ENCODE measurements at regions not wholly inside any gene's neighbourhood (a gene's known extent, or its start where the extent isn't known, plus 50 kb on each side); places are given as distances from the start of the nearest gene placed in this dataset.
A peak's percentile ranks its signal among the peaks of the same experiment; 100 is the strongest.

- no peak for DNase-seq
Measured at GRCh38 chrX:110432091-110432905, 73.7 kb downstream of the RTL9 start.

- DNase-seq, result no peak
Measured at GRCh38 chrX:110432906-110433215, 74.2 kb downstream of the RTL9 start.

DNA sequence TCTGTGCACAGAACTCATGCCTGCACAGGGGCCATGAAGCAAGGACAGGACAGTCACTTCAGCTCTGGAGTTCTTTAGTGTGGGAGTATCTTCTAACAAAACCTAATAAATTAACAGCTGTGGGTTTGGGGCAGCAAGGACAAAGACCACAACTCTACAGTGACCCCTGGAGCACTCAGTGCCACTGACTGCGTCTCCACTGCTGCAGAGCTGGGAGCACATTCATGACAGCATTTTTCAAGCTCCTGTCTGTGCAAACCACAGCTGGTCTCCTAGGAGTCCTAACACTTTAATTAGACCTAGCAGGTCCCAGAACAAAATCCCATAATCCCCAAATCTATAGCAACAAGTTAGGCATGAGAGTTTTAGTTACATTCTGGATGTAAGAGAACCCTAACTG, 76.5 kb downstream of the RTL9 start:
- no peak for DNase-seq

DNA sequence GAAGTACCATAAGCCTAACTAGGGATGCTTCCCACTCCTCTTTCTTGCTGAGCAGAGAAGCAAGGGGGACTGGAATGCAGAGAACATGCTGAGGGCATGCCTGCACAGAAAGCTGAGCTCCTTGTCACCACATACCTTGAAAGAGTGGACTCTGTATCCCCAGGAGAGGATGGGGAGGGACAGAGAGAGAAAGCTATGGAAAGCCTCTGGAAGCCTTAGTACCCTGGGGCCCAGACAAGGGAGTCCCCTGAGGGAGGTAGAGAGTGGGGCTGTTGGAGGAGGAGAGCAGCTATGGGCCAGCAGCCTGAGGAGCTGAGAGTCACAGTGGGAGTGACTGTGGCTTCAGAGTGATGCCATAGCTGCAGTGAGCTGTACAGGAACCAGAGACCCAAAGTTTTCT, 77.9 kb downstream of the RTL9 start:
- DNase-seq, result no peak

- DNase-seq, result no peak
Measured at GRCh38 chrX:110437686-110438085, 79.0 kb downstream of the RTL9 start.

- DNase-seq, result peak in 3 of 4 experiments; percentile 15 to 27 (median 16)
Measured at GRCh38 chrX:110440016-110440805, 81.6 kb downstream of the RTL9 start.

- DNase-seq, result peak; percentile 4 to 34 (median 32)
Measured at GRCh38 chrX:110442635-110443034, 84.0 kb downstream of the RTL9 start.

GRCh38 chrX:110444996-110445395, 86.3 kb downstream of the RTL9 start:
- DNase-seq, result no peak

DNA sequence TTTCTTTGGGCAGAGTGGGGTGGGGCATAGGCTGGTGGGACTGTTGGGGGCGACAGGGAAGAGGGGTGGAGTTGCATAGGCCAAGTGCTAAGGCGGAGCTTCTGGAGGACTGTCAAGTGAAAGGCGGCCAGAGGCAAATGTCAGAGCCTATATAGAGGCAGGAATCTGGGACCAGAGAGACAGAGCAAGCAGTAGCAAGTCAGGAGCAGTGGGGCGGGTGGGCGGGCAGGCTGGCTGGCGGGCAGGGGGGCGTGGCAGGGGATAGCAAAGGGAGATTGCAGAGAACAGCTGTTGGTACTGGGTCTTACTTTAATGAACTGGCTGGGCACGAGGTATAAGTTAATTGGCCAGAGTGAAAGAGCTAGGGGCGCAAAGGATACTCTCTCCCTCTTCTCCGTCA, 89.8 kb downstream of the RTL9 start:
- no peak for DNase-seq

- DNase-seq, result no peak
Measured at GRCh38 chrX:110449312-110449711, 90.7 kb downstream of the RTL9 start.

DNA sequence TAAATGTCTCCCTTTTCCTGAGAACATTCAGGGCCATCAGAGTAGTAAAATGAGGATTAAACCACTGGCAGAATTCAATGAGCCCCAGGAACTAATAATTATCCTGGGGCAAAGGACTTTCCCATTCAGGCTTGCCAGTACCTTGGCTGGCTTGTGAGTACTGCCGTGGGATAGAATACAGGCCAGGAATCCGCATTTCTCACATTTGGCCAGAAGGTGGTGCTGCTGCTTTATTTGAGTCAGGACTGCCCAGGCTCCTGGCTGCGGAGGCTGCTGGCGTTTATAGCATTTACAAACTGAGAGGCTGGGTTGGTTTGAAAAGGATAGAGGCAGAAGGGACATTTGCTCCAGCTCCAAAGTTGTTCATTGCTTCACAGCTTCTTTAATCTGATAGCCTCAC, 91.4 kb downstream of the RTL9 start:
- peak; percentile 58 to 74 (median 72) for DNase-seq

GRCh38 chrX:110454336-110454735, 95.7 kb downstream of the RTL9 start:
- DNase-seq, result no peak

GRCh38 chrX:110462957-110463356, 104.3 kb downstream of the RTL9 start:
- DNase-seq, result no peak

GRCh38 chrX:110466790-110467189, 108.1 kb downstream of the RTL9 start:
- DNase-seq, result no peak

DNA sequence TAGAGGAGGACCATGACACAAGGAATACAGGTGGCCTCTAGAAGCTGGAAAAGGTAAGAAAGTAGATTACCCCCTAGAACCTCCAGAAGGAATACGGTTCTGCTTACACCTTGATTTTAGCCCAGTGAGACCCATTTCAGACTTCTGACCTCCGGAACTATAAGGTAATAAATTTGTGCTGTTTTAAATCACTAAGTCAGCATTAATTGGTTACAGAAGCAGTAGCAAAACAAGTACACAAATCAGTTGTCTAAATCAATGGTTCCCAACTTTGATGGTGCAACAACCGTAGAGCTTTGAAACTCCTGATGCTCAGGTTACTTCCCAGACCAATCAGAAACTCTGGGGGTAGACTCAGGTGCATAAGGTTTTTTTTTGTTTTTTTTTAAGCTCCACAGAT, 113.6 kb downstream of the RTL9 start:
- DNase-seq, result no peak

DNA sequence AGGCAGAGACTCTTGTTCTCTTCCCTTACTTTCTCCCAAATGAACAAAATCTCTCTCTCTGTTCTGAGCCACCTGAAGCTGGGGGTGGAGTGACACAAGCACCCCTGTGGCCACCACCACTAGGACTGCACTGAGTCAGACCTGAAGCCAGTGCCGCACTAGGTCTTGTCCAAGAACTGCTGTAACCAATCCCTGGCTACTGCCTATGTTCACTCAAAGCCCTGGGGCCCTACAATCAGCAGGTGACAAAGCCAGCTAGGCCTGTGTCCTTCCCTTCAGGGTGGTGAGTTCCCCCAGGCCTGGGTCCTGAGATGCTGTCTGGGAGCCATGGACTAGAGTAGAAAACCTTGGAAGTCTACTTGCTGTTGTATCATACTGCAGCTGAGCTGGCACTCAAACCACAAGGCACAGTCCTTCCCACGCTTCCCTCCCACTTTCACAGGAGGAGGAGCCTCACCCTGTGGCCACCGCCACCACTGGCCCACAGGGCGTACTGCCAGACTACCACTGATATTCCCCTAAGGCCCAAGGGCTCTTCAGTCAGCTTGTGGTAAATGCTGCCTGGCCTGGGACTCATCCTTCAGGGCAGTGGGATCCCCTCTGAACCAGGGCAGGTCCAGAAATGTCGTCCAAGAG, 119.1 kb downstream of the RTL9 start:
- DNase-seq, result peak in 2 of 4 experiments; percentile 1 to 2

DNA sequence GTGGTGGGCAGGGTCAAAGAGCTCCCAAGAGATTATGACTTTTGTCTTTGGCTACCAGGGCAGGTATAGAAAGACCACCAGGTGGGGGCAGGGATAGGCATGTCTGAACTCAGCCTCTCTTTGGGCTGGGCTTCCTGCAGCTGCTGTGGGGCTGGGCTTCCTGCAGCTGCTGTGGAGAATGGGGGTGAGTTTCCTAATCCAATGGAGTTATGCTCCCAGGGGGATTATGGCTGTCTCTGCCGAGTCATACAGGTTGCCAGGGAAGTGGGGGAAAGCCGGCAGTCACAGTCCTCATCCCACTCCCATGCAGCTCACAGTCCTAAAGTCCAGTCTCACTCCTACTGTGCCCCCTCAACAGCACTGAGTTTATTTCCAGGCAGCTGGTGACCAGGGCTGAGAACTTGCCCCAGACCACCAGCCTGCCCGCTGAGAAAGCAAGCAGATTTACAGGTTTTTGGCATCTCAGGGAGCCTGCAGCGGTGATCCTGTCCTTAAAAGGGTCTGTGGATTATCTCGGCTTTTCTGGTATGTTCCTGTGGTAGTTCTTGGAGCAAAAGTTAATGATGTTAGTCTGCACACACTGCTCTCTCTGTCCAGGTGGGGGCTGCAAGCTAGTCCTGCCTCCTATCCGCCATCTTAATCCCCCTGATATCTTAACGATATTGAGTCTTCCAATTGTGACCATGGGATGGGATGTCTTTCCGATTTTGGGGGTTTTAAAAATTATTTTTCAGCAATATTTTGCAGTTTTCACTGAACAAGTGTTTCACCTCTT, 133.4 kb downstream of the RTL9 start:
- no peak for DNase-seq

DNA sequence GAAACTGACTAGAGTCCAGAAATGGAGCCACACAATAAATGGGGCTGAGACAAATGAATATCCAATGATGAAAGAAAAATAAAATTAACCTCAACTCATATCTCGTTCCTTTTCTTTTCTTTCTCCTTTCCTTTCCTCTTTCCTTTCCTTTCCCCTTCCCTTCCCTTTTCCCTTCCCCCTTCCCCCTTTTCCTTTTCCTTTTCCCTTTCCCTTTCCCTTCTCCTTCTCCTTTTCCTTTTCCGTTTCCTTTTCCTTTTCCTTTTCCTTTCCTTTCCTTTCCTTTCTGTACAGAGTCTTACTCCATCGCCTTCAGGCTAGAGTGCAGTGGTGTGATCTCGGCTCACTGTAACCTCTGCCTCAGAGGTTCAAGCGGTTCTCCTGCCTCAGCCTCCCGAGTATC, 146.3 kb downstream of the RTL9 start:
- no peak for DNase-seq

GRCh38 chrX:110509755-110510532, 151.3 kb downstream of the RTL9 start:
- no peak for DNase-seq

GRCh38 chrX:110511238-110511637, 152.6 kb downstream of the RTL9 start:
- DNase-seq, result no peak

DNA sequence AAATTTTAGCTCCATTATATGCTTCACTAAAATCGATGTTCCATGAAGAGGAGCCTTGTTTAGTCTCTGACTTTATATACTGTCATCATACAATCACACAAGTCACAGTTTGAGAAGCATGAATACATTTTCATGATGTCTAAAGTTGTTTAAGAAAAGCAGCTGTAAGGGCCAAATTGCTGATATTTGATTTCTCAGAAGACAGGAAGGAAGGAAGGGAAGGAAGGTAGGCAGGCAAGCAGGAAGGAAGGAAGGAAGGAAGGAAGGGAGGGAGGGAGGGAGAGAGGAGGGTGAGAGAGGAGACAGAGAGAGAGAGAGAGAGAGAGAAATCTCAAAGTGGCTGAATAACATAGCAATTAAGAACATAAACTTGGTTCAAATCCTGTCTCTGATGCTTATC, 153.7 kb downstream of the RTL9 start:
- DNase-seq, result no peak

GRCh38 chrX:110514509-110514908, 155.9 kb downstream of the RTL9 start:
- no peak for DNase-seq
